ENCODE measurements at regions not wholly inside any gene's neighbourhood (a gene's known extent, or its start where the extent isn't known, plus 50 kb on each side); places are given as distances from the start of the nearest gene placed in this dataset.

DNA sequence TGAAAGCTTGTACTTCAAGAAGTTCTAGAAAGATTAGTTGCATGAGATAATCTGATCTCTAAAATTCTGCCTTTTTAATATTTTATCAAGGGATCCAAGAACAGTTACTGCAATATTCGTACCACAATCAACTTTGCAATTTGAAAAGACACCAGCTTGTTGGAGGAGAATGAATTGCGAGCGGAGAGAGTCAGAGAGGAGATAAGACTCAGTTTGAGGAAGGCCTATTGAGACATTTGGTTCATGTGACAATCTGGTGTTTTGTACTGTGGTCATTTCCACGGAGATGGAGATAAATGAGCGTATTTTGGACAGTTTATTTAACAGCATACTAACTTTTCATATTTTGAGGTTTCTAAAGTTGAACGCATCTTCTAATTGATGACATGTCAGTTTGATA lies 1276.0 kb downstream of the EFNB2 start:
- no peak for DNase-seq

DNA sequence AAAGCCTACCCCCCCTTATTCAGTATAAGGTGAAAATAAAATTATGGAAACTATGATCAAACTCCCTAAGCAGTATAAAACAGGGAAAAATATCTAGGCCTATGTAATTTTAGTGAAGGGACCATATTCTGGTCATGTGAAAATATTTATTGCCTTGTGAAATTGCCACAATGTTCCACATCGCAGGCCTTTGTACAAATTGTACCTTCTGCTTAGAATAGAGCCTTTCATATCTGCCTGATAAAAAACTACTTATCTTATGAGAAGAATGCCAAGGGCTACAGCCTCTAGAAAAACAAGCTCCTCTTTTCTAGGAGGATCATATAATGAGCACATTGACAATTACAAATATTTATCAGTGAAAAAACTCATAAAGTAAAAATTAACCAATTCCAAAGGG lies 1280.0 kb downstream of the EFNB2 start:
- no peak for DNase-seq

DNA sequence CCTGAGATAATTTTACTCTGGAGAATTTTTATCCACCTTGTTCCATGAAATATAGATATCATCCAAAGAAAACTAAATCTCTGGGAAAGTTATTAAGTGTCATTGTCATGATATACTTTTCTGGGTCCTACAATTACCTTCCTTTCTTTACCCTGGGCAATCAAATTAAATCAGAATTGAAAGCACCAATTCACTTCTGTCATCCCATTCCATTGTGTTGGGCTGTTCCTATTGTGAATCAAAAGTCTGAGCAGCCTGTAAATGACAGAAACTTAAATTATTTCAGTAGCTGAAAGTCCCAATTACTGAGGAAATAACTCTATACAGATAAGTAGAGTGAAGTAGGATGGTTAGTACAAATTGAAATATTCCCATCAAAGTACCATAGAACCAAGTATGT lies 1284.2 kb downstream of the EFNB2 start:
- no peak for DNase-seq

DNA sequence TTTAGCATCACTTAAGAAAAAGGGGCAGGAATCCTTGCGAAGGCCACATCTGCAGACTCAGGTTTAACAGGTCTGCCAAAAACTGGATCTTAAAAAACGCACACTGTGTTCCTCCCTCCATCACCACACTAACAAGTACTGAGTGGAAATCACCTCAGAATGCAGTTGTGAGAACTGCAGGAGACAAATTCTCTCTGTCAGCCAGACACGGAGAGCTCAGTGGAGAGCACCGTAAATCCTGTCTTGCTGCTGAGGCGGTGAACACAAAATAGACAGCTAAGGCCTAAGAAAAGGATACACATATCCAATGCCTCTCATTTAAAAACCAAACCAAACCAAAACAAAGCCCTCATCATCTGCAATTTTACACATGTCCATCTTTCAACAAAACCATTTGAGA lies 1287.6 kb downstream of the EFNB2 start:
- DNase-seq = no peak

DNA sequence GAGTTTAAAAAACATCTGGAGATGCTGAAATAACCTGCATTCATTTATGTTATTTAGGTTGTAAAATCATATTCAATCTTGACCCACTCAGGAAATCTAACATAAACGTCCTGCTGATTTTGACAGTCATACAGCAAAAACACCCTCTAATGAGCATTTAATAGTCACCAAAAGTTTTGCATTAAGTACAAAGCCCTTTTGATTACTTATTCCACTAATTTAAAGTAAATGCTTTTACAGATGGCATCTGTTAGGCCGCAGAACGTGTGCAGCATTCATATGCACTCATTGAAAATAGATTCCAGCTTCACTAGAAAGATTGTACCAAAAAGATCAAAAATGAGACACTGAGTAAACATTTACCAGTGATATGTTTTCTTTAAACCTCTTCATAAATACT lies 1295.1 kb downstream of the EFNB2 start:
- no peak for DNase-seq

DNA sequence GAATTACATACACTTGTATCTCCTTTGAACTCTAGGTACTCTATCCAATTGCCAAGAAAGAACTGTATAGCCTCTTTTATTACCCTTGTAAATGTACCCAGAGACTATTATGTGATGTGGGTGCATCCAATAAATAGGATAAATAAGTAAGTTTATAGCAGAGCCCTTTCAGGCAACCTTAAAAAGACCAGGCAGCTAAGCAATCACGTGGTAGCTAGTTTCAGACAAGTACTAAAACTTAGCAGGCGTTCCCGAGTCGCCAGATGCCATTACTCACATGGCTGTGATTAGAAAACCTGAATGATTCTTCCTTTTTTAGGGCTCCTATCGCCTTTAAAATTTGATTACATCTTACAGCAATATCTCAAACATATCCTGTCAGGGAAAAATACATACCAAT lies 1303.0 kb downstream of the EFNB2 start:
- no peak for DNase-seq

DNA sequence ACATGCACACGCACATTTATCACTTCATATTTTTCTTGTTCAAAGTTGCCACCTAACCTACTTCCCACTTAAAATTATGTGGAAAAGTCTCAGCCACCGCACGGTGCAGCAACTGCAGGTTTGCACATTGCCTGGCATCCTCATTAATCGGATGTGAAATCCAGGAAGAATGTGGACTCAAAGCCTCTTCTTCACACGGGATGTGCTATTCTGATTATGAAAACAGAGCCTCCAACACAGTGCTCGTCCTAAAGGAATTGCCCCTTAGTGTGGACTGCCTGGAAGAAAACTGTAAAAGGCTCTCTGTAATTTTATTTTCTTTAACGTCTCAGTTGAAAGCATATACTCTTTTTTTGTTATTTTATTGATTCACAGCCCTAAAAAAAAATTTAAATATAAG lies 1303.5 kb downstream of the EFNB2 start:
- DNase-seq = no peak

DNA sequence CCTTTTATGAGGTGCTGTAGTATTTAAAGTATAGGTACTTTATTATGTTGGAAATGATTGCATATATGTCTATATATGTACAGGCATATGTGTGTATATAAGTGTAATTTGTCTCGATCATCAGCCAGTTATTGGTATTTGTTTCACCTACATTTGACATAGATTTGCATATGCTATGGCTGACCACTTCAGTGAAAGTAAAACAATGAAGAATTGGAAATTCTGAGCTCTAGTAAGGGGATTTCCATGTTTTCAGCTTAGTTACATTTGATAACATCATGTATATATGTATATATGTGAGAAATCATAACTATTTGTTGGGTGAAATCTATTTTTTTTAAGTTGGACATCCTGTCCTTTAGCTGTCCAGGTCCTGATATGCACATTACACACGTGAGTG lies 1303.9 kb downstream of the EFNB2 start:
- no peak for DNase-seq

DNA sequence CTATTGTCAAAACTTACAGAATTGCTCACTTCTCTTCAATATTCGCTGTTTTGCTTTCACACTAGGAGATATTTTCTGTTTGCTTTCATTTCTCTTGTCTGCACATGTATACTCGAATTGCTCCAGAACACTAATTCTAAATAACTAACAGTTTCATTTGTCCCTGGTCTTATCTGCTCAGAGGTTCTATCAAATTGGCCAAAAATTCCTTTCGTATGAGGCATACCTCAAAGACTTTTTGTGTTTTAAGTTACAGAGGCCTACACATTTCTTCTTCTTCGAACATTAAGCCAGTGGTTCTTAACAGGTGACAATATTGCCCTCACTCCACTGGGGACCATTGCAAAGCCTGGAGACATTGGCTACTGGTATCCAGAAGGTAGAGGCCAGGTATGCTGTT lies 1314.6 kb downstream of the EFNB2 start:
- DNase-seq = no peak

DNA sequence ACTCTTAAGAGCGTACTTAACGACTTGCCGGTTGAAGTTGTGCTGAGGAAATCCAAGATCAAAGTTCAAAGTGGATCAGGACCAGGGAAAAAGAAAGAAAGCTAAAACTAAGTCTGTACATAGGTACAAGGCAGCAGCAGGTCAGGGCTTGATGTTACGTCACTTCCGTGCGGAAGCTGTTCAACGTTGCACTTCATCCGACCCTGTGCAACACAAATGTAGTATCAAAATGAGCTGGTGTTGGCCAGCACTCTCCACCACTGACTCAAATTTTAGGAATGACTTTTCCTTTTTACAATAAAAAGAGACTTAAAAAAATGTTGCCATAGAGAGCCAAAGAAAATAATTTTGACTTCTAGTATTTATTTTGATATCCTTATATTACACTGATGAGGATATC lies 1315.4 kb downstream of the EFNB2 start:
- no peak for DNase-seq

DNA sequence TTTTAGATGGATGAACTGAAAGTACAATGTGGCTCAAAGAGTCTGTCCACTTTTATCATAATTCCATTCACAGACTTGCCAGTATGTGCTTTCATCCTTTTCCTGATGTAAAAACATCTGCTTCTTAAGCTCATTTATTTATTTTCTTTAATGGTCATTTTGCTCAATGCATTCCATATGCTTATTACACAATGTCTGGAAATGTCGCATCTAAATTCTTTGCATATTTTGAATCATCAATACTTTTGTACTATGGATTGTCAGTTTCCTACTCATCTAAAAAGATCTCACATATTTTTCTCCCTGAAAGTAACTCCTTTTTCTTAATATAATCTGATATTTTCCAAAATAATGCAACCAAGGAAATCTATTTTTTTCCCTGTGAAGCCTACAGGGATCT lies 1315.8 kb downstream of the EFNB2 start:
- no peak for DNase-seq

DNA sequence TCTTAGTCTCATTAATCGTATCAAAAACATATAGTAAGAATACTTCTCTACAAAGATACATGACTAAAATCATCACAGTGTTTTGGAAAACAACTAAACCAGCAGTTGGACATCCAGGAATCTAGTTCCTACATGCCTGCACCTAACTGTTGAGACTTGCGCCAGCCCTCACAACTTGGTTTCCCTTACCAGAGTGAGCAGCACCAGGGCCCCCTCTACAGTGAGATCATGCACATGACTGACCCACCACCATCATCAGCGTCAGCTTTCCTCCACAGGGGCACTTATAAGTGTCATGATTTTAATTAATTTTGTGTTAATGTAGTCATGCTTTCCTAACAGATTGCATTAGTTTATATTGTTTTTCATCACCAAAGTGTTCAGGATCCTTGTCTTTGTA lies 1322.0 kb downstream of the EFNB2 start:
- no peak for DNase-seq

DNA sequence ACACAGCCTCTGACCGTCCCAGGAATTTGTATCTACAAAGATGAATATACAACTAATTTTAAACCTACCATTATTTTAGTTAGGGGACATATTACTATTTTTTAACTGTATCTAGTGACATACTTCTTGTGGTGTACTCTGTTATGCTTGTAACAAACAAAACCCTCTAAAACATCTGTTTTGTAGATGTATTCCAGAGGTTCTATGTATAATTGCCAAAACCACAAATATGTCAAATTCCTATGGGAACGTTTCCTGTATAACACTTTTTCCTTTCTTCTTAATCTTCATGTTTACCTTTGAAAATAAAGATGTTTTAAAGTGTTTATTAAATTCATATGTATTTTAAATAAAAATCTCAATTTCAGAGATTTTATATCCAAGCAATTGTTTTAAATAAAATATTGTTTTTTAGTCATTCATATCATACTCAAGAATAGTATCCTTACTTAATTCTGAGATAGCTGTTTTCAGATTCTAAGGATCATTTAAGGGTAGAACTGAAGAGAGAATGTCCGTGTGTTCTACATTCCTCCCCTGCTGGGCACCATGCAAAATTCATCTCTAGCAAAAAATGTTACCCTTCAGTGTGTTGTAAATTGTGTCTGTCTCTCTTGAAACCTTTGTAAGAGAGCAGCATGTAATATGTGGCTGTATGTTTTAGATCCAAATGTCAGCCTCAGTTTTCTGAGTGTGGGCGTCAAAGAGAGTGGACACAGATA lies 1327.7 kb downstream of the EFNB2 start:
- no peak for DNase-seq

DNA sequence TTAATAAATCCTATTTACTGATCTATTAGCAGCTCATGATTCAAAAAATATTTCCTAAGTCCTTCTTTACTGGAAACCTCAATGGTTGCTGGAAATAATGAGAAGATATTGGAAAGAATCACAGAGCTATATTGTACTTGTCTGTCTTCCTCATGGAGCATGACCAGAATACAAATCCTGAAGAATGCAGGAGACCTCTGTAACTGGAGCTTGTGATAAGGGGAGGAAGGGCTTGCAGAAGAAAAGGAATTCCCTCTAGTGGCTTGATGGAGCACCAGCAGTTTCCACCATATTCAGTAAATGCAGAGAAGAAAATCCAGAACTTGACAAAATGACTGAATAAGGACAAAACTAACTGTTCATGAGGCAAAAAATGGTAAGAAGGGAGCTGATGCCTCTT lies 1333.1 kb downstream of the EFNB2 start:
- no peak for DNase-seq

DNA sequence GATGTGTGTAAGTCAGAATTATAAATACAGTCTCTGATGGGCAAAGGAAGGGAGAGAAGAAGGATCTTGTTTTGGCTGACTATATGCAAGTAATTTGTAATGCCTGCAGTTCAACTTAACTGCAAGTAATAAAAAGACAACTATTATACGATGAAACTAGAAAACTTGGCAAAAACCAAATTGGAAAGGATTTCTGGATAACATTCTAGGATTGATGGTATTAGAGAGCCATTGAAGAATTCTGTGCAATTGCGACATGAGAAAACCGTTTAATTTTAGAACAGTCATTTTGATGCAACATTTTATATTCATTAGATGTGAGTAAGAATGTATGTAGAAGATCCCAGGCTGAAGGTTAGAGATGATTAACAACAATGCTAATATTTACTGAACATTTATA lies 1334.1 kb downstream of the EFNB2 start:
- no peak for DNase-seq

DNA sequence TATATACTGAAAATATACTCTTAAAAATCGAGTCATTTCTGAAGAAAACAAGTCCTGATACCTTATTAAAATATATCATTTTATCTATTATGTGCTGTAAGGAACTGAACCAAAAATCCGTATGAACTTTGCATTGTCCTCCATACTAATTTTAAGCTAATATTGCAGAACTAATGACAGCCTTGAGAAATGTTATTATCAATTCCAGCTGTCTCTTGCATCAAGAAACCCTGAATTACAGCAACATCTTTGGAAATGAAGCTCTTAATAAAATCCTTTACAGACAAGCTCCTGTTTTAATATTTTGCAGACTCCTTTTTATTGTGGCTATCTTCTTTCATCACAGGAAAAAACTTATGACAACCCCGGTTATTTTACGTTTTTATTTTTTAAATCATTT lies 1335.3 kb downstream of the EFNB2 start:
- no peak for DNase-seq

DNA sequence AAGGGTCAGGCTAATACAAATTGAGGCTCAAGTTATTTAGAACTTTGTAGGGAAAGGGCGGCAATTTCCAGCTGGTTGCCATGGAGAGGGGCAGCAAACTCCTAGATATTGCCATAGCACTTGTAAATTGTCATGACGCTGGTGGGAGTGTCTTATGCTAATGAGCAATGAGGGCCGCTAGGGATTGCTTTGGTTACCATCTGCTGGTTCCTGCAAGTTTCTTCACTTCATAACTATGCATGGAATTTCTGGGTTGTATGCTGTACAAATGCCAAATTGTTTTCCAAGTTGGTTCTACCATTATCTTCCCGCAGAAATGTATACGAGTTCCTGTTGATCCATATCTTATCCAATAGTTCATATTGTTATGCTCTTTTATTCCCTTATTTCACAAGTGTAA lies 1339.4 kb downstream of the EFNB2 start:
- DNase-seq = no peak

DNA sequence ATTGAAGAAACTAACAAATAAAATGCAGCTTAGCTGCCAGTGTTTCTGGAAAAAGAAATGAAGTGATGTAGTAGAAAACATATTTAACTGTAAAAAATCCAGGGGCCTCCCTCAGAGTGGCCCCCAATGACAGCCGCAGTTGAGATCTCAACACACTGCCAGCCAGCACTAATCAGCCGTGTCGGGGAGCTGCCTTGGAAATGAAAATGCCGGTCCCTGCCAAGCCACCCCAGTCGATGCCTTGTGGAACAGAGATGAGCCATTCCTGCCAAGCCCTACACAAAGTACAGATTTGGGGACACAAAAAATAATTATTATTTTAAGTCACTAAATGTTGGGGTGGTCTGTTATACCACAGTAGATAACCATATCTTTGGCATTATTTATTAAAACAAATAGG lies 1342.4 kb downstream of the EFNB2 start:
- no peak for DNase-seq

DNA sequence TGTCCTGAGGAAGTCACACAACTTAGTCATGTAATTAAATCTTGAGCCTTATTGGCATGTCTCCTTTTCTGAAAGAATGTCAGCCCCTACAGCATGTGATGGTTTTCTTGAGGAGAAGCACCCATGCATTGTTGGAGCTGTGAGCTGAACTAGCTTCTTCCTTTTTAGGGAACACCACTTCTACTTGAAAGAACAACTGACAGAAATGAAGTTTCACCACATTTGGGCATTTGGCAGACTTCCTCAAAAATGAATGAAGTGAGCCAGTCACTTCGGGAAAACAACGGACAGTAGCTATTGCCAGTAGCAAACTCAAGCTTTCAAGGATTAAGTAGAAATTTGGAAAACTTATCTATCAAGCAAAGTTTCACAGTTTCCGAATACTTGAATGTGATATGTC lies 1351.3 kb downstream of the EFNB2 start:
- no peak for DNase-seq

DNA sequence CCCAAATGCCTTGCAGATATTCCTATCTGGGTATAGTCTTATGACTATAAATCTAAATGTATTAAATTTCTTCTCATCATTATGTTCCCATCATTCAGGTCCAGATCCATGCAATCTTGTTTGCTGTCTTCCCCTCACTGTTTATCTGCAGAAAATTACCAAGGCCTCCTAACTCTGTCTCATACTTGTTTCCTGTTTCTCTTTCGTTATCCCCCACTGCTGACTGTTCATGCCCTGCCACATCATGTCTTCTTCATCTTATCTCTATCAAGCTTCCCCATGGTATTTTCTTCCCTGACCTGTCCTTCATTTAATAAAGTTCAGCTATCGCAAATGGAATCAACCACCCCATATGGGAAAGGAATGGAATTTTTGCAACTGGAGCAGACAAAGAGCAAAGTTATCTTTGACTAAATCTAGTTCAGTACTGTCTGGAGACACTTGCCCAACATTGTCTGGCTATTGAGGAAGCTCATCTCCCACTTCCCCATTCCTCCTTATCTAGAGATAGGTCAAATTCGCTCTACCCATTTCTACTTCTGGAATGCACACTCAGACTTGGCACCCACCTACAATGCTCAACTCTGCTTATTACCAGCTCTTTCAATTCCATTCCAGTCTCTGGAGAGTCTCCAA lies 1358.1 kb downstream of the EFNB2 start:
- DNase-seq = no peak

DNA sequence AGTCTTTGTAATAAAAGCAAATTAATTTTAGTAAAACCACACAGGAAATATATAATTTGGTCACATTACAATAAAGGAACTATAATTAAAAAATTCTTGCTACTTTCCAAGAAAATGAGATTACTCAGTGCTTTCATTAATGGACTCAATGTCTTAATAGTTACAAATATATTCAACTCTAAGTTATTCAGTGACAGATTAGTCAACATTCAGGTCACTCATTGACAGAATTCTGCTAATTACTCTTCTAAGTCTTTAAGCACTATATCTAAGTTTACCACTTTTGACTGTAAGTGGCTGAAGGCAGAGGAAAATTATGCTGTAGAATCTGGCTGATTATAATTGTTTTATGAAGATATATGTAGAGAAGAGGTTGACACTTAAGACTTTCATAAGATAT lies 1365.0 kb downstream of the EFNB2 start:
- DNase-seq = no peak

DNA sequence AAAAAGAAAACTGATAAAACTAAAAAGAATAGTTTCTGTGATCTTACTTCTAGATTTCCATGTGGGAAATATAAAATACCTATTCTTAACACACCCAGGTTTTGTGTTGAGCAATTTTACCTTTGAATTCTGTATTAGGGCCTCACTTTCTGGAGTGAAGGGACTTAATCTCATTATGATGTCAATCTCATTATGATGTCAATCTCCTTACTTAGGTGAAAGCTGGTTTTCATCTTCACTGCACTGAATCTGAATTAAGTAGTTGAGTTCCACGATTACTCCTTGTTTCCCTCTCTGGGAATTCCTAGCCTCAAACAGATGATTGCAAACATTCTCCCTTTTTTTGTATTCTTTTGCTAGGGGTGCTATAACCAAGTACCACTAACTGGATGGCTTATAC lies 1367.2 kb downstream of the EFNB2 start:
- DNase-seq = no peak

DNA sequence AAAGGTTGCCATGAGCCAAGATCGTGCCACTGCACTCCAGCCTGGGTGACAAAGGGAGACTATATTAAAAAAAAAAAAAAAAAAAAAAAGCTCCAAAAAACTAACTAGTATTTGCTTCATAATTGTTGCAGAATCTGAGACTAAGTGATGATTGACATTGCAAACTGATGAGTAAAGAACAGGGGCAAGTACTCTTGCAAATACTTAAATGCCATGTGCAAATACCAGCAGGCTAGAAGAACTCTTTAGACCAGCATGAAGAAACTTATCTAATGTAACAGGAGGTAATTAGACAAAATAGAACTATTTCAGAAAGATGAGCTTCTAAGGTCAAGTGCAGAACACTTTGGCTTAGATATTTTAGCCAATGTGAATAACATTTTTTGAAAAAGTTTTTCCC lies 1368.1 kb downstream of the EFNB2 start:
- no peak for DNase-seq

DNA sequence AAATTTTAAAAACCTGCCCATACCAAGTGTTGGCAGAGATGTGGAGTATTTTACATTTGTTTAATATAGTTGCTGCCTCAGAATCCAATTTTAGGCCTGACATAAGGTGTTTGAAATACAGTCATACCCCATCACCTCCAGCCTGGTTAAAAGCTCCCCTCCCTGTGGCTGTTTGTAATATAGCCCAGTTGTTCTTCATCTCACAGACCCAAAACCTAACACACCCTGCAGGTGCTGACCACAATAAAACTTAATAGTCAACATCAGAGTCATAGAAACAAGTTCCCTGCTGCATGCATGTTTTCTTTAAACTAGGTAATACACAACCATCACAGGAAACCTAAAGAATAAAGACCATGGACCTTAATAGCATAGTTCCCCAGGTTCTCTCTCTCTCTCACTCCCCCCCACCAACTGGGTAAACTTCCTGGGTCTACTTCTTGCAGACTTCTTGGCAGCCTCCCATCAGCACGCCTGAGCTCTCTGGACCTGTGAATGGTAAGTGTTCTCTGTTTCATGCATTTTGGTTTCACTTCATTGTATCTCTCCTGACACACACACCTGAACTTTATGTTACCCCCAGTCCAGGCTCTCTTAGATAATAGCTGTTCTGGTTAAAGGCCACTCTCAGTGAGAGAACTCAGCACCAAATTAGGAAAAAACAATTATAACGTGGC lies 1369.9 kb downstream of the EFNB2 start:
- DNase-seq = no peak

DNA sequence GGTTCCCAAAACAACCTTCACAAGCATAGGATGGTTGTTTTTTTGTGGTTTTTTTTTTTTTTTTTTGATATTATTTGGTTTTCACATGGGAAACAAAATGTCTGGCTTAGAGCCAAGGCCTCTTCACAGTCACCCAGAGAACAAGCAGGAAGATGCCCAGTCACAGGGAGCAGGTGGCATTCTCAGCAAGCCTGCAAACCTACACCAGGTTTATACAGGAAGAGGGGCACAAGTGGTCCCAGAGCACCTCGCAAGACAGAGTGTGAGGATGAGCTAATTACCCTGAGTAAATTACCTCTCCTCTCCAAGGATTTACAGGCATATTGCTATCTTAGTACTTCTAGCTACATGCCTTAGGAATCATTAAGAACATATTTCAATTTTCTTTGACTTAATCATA lies 1375.6 kb downstream of the EFNB2 start:
- DNase-seq = no peak
